ENCODE measurements at regions not wholly inside any gene's neighbourhood (a gene's known extent, or its start where the extent isn't known, plus 50 kb on each side); places are given as distances from the start of the nearest gene placed in this dataset.

GRCh38 chr20:4509825-4510522 is 176.3 kb upstream of the PRNP start:
- no peak for DNase-seq

- DNase-seq, result no peak
These were observed 177.5 kb upstream of the PRNP start for GRCh38 chr20:4508773-4509172.

DNA sequence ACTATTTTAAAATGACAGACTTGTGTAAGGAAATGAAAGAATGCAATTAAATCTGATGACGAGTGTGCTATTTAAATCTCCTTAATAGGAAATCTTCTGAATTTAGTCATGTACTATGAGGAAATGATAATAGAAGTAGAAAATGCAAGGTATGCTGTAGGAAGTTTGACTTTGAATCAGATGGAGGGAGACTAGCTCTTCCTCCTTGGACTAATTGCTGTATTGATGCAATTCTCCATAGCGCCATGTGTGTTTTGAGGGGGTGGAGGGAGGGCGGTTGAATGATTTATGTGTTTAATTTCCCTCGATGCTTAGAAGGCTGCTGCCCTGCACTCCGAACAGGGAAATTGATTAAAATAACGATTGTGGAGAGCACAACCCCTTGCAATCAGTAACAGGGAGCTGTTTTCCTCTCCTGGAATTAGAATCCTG is 179.0 kb upstream of the PRNP start:
- no peak for DNase-seq

- DNase-seq, result no peak
These were observed 181.4 kb upstream of the PRNP start for GRCh38 chr20:4504814-4505213.

DNA sequence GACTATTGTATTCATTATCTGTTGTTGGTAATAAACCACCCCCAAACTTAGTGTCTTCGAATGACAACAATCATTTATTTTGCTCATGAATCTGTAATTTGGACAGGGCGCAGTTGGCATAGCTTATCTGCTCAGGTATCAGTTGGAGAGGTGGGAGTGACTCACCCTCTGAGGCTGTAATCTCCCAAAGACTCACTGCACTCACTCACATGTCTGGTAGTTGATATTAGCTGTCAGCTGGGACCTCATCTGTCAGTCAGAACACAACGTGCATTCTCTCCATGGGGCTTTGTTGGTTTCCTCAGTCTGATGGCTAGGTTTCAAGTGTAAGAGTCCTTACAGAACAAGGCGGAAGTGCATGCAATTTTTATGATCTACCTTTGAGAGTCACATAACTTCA is 183.5 kb upstream of the PRNP start:
- DNase-seq, result no peak

DNA sequence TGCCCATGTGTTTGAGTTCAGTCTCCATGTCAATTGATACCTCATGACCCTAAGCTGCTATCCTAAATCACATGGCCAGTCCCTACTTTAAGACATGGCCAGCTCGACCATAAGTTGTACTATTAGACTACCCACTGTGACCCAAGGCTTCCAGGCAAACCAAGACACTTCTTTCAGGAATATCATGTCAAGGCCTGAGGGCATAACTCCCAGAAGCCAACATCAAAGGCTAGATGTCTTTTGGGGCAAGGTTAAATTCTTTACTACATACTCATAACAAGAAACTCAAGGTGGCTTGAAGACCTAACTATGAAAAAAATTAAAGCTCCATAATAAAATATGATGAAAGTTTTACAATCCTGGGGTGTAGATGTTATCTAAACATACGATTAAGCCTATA is 192.9 kb upstream of the PRNP start:
- DNase-seq, result no peak

DNA sequence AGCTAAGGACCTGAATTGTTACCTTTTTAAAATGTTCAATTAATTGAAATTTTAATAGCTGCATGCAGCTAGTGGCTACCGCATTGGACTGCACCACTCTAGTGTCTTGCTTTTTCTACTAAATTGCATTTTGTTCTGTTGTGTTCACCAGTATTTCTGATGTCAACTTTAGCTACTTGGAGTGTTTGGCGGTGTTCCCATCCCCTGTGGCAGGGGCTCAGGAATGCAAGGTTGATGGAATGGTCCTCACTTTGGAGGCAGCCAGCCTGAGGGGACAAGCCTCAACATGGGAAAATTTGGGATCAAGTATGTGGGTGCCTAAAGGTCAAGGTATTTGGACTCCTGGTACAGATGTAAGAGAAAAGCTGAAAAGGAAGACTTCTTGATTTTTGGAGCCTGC is 194.6 kb upstream of the PRNP start:
- no peak for DNase-seq

DNA sequence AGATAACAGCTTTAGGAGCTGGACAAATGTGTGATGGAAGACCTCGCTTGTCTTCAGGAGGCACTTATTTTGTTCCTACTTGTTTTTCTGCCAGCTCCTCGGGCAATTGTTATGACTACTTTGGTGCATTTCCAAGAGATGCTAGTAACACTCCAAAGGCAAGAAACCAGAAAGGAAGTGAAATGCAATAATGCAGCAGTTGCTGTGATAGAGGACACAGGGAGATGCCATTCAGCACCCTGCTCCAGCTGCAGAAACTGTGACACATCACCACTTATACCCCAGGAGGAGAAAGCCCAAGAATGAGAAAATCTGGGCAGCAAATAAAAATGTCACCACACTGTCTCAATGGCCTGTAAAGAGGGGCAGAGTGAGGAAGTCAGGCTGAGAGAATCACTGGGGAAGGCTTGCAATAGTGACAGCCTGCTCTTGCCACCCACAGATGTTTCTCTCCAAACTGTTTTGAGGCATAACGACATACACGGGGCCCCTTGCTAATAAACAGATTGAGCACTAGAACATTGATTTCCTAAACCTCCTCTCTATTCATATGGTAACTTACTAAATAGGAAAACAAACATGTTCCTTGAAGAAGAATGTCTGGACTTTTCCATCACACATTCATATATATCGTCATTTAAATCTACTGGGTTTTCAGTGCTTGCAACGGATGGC is 195.5 kb upstream of the PRNP start:
- no peak for DNase-seq

DNA sequence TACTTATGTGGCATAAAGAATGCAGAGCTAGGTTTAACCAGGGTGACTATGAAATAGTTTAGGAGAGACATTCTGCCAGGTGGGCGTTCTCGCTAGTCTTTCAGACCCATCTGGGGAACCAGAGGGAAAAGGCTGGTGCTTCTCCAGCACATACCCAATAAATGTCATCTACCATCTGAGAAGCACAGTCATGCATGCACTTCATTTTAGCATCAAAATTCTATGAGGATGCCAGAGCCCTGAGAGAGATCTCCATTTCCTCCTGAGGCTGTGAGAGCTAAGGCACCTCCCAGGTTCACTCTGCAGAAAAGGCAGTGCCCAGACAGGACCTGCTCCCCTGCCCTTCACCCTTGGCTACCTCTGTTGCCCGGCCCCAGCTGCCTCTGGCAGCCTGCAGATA is 196.2 kb upstream of the PRNP start:
- DNase-seq, result no peak

- DNase-seq, result no peak
These were observed 197.6 kb upstream of the PRNP start for GRCh38 chr20:4488407-4489339.

- DNase-seq, result no peak
These were observed 201.8 kb upstream of the PRNP start for GRCh38 chr20:4484379-4484997.

DNA sequence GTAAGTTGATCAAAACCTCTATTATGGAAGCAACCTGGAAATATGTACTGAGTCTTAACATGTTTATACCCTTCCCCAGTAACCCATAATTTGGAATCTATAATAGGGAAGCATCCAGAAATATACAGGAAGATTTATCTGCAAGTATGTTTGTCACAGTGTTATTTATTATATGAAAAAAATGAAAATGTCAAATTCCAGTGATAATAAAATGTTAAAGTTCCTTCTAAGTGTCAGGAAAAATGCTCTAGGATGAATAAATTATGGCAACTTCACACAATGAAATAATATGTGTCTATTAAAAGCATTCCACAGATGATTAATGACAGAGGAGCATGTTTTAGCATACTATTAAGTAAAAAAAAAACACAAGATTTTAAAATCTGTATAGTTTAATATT is 202.3 kb upstream of the PRNP start:
- DNase-seq, result no peak

- DNase-seq, result no peak
These were observed 202.8 kb upstream of the PRNP start for GRCh38 chr20:4483486-4483885.

- no peak for DNase-seq
These were observed 206.2 kb upstream of the PRNP start for GRCh38 chr20:4480104-4480503.

GRCh38 chr20:4476903-4477500 is 209.3 kb upstream of the PRNP start:
- no peak for DNase-seq

GRCh38 chr20:4472906-4473305 is 213.3 kb upstream of the PRNP start:
- DNase-seq, result no peak

- no peak for DNase-seq
These were observed 215.0 kb upstream of the PRNP start for GRCh38 chr20:4471221-4471620.

DNA sequence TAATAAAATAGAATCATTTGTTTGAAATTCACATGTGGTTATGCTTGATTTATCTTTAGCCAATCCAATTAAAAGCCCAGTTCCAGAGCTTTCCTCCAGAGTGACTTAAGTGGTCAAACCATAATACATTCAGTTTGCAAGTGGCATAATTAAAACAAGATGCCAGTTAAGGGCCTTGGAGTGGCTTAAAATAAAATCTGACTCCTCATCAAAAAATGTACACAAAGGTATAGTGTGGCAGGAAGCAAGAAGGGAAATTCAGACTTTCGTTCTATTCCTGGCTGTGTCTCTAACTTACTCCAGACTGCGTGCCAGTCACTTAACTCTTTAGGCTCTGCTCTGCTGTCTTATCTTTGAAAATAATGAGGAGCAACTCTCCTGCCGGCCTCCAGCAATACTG is 215.9 kb upstream of the PRNP start:
- no peak for DNase-seq

DNA sequence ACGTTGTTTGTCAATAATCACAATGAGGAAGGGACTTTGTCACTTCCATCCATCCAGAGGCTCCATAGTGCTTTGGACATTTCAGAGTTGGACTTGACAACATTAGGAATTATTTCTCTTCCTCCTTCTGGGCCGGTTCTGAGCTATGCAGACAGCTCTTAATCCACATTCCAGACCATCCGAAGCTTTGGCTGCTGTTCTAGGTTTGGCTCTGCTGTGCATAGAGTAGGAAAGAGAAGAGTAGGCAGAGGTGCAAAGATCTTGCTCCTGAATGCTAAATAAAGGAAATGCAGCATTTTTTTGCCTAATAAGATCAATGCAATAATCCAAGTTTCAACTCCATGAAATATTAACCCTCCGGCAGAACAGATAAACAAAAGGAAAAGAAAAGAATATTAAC is 216.3 kb upstream of the PRNP start:
- DNase-seq, result no peak

GRCh38 chr20:4468114-4468513 is 218.1 kb upstream of the PRNP start:
- DNase-seq, result no peak

DNA sequence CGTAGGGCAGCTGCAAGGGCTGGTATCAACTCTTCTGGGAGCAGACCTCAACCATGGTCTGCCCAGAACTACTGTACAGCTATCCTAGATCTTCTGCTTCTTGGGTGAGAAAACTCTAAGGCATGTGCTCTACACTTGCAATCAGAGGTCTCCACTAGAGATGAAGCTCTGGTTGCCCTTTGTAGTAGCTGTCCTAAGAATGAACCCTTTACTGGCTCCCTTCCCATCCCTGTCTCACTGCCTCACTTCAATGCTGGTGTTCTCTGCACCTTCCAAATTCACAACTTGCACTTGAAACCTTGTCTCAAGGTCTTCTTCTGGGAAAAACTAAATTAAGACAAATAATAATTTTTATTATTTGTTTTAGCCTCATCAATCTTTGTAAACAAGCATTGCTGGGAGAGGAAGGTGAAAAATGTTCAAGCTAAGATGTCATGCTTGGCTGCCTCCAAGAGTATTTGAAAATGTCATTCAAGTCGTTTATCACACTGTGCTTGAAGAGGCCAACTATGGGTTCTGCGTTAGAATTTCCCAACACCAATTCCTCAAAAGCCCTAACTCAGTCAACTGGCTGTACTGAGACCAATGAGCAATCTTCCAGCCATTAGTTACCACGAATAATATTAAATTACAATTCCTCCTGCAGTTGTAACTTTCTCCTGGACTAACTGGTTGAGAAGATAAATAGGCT is 216.9 kb upstream of the ADRA1D start:
- no peak for DNase-seq

DNA sequence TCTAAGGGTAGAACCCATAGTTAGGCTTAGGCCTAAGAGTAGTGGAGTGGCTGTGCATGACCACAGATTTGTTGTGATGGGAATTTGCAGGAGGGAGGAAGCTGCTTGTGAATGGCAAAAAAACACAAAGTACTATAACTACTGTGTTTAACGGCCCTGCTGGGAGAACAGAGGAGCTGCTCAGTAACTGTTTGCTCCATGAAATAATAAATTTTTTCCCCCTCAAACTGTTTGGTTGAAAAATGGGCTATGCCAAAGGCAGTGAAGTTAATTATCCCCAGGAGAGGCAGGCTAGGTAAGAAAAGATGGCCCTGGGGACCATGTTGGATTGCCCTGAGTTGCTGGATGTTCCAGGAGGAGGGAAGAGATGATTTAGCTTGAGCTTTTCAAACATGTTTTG is 216.1 kb upstream of the ADRA1D start:
- no peak for DNase-seq

All from NCI-H1694 (cell line).